ENCODE measurements at regions not wholly inside any gene's neighbourhood (a gene's known extent, or its start where the extent isn't known, plus 50 kb on each side); places are given as distances from the start of the nearest gene placed in this dataset.

GRCh38 chr11:32312865-32313403 lies 122.4 kb downstream of the WT1 start:
- H3K27me3 ChIP-seq (ENCODE audit: insufficient read depth, poor library complexity, severe bottlenecking), result peaks cover 2% of the 10 kb centered on the region
- TF ChIP-seq POLR2AphosphoS5 (IDR thresholded peaks at IDR 0.05; ENCODE audit: low read depth) (no peak), CTCF (IDR thresholded peaks at IDR 0.05; ENCODE audit: insufficient read depth, low read length) (peak; percentile 56), GABPA (IDR thresholded peaks at IDR 0.05; ENCODE audit: low read depth) (no peak), SPI1 (IDR thresholded peaks at IDR 0.05; ENCODE audit: borderline replicate concordance, low read depth) (no peak)
- H3K27ac ChIP-seq (replicated peaks), result no peak overlapping the region
- DNase-seq (ENCODE audit: low read depth in 1 of 2, low spot score in 1 of 2), result peak; percentile 55
- no peak overlapping the region for H3K4me3 ChIP-seq (replicated peaks; ENCODE audit: insufficient read depth, low read length)

- Histone ChIP-seq H3K27ac (replicated peaks) (no peak overlapping the region), H3K4me3 (replicated peaks; ENCODE audit: insufficient read depth, low read length) (no peak overlapping the region), H3K27me3 (ENCODE audit: insufficient read depth, poor library complexity, severe bottlenecking) (peaks cover 2% of the 10 kb centered on the region)
- TF ChIP-seq SPI1 (IDR thresholded peaks at IDR 0.05; ENCODE audit: borderline replicate concordance, low read depth), result no peak
- no peak for DNase-seq (ENCODE audit: low read depth in 1 of 2, low spot score in 1 of 2)
Observed at GRCh38 chr11:32313477-32313876, 121.9 kb downstream of the WT1 start.

- TF ChIP-seq CTCF (IDR thresholded peaks at IDR 0.05; ENCODE audit: insufficient read depth, low read length), result no peak
- no peak for TF ChIP-seq REST (IDR thresholded peaks at IDR 0.05; ENCODE audit: insufficient replicate concordance, low read depth)
- TF ChIP-seq GABPA (IDR thresholded peaks at IDR 0.05; ENCODE audit: low read depth), result no peak
- no peak for TF ChIP-seq POLR2AphosphoS5 (IDR thresholded peaks at IDR 0.05; ENCODE audit: low read depth)
- TF ChIP-seq SPI1 (IDR thresholded peaks at IDR 0.05; ENCODE audit: borderline replicate concordance, low read depth), result no peak
- no peak overlapping the region for H3K27ac ChIP-seq (replicated peaks)
- peaks cover 6% of the 10 kb centered on the region for H3K27me3 ChIP-seq (ENCODE audit: insufficient read depth, poor library complexity, severe bottlenecking)
- no peak overlapping the region for H3K4me3 ChIP-seq (replicated peaks; ENCODE audit: insufficient read depth, low read length)
- DNase-seq (ENCODE audit: low read depth in 1 of 2, low spot score in 1 of 2), result no peak
Observed at GRCh38 chr11:32315121-32315520, 120.2 kb downstream of the WT1 start.

GRCh38 chr11:32316232-32316631 lies 119.1 kb downstream of the WT1 start:
- Histone ChIP-seq H3K27ac (replicated peaks) (no peak overlapping the region), H3K27me3 (ENCODE audit: insufficient read depth, poor library complexity, severe bottlenecking) (peaks cover 10% of the 10 kb centered on the region), H3K4me3 (replicated peaks; ENCODE audit: insufficient read depth, low read length) (no peak overlapping the region)
- no peak for TF ChIP-seq REST (IDR thresholded peaks at IDR 0.05; ENCODE audit: insufficient replicate concordance, low read depth)
- TF ChIP-seq CTCF (IDR thresholded peaks at IDR 0.05; ENCODE audit: insufficient read depth, low read length), result no peak
- no peak for TF ChIP-seq POLR2AphosphoS5 (IDR thresholded peaks at IDR 0.05; ENCODE audit: low read depth)
- no peak for TF ChIP-seq GABPA (IDR thresholded peaks at IDR 0.05; ENCODE audit: low read depth)
- TF ChIP-seq SPI1 (IDR thresholded peaks at IDR 0.05; ENCODE audit: borderline replicate concordance, low read depth), result no peak
- no peak for DNase-seq (ENCODE audit: low read depth in 1 of 2, low spot score in 1 of 2)
